ENCODE measurements at regions not wholly inside any gene's neighbourhood (a gene's known extent, or its start where the extent isn't known, plus 50 kb on each side); places are given as distances from the start of the nearest gene placed in this dataset.
A peak's percentile ranks its signal among the peaks of the same experiment; 100 is the strongest.

GRCh38 chrX:44643723-44644122, 101.1 kb upstream of the FUNDC1 start:
- TF ChIP-seq PKNOX1 (IDR thresholded peaks at IDR 0.05) (peak; percentile 78), FOXM1 (IDR thresholded peaks at IDR 0.05; ENCODE audit: borderline replicate concordance) (no peak), SUZ12 (IDR thresholded peaks at IDR 0.05) (no peak), FOXK2 (IDR thresholded peaks at IDR 0.05) (no peak), LEF1 (IDR thresholded peaks at IDR 0.05; ENCODE audit: borderline replicate concordance) (no peak), CTBP1 (IDR thresholded peaks at IDR 0.05; ENCODE audit: borderline replicate concordance) (peak; percentile 29; the same call in 1 of the 2 replicates), L3MBTL2 (conservative IDR thresholded peaks at IDR 0.05) (no peak), SP1 (IDR thresholded peaks at IDR 0.05) (no peak)

Measured in HEK293T (cell line).